Smooth muscle cell (in vitro differentiated cells): ENCODE measurements at regions not wholly inside any gene's neighbourhood (a gene's known extent, or its start where the extent isn't known, plus 50 kb on each side); places are given as distances from the start of the nearest gene placed in this dataset.
A peak's percentile ranks its signal among the peaks of the same experiment; 100 is the strongest.

Source experiments
- DNase-seq: peaks from one replicate; lab custom pipeline; 2025; ENCODE audit not compliant: unreplicated experiment; lab: John Stamatoyannopoulos, UW
- H2AFZ ChIP-seq: fragments of 200-600 bp; sonication (generic); 2 replicates; pipeline ENCODE4 v1.6.0; 2016; ENCODE audit warnings: antibody characterized with exemption, low read depth, mild to moderate bottlenecking
- H3F3A ChIP-seq: fragments of 200-600 bp; sonication (generic); 2 replicates; pipeline ENCODE4 v1.6.0; 2017; ENCODE audit warnings: antibody characterized with exemption, low read depth
- H3K27ac ChIP-seq: fragments of 200-600 bp; sonication (generic); 2 replicates; pipeline ENCODE4 v1.5.1; 2016; ENCODE audit warnings: low read depth, mild to moderate bottlenecking
- H3K27me3 ChIP-seq: fragments of 200-600 bp; sonication (generic); 2 replicates; pipeline ENCODE4 v1.6.1; 2016; ENCODE audit warnings: low read depth, mild to moderate bottlenecking
- H3K36me3 ChIP-seq: fragments of 200-600 bp; sonication (generic); 2 replicates; pipeline ENCODE4 v1.5.1; 2016; ENCODE audit warnings: low read depth
- H3K4me1 ChIP-seq: fragments of 200-600 bp; sonication (generic); 2 replicates; pipeline ENCODE4 v1.5.1; 2016; ENCODE audit warnings: low read depth
- H3K4me2 ChIP-seq: fragments of 200-600 bp; sonication (generic); 2 replicates; pipeline ENCODE4 v1.6.0; 2016; ENCODE audit warnings: mild to moderate bottlenecking
- H3K4me3 ChIP-seq: fragments of 200-600 bp; sonication (generic); 2 replicates; pipeline ENCODE4 v1.5.1; 2016; ENCODE audit warnings: mild to moderate bottlenecking
- H3K79me2 ChIP-seq: fragments of 200-600 bp; sonication (generic); 2 replicates; pipeline ENCODE4 v1.6.0; 2016; ENCODE audit warnings: low read depth, mild to moderate bottlenecking
- H3K9ac ChIP-seq: fragments of 200-600 bp; sonication (generic); 2 replicates; pipeline ENCODE4 v1.6.0; 2016; ENCODE audit warnings: low read depth
- H3K9me3 ChIP-seq: fragments of 200-600 bp; sonication (generic); replicated peaks from 2 replicates; pipeline ENCODE4 v1.5.1; 2016; ENCODE audit warnings: low read depth
- H4K20me1 ChIP-seq: fragments of 200-600 bp; sonication (generic); 2 replicates; pipeline ENCODE4 v1.6.0; 2016; ENCODE audit warnings: low read depth
- WGBS: methylation state at CpG from one replicate; pipeline ENCODE4 v1.1.7; 2016; ENCODE audit warnings: low lambda C conversion rate; 5-methylcytosine and 5-hydroxymethylcytosine counted together
- TF ChIP-seq, protein P1 (sequence below): fragments of 200-600 bp; sonication (generic); IDR thresholded peaks from 2 replicates; pipeline ENCODE4 v1.5.1; 2017; ENCODE audit warnings: borderline replicate concordance, mild to moderate bottlenecking, antibody characterized with exemption; ENCODE audit not compliant: insufficient read depth, poor library complexity, severe bottlenecking

DNA sequence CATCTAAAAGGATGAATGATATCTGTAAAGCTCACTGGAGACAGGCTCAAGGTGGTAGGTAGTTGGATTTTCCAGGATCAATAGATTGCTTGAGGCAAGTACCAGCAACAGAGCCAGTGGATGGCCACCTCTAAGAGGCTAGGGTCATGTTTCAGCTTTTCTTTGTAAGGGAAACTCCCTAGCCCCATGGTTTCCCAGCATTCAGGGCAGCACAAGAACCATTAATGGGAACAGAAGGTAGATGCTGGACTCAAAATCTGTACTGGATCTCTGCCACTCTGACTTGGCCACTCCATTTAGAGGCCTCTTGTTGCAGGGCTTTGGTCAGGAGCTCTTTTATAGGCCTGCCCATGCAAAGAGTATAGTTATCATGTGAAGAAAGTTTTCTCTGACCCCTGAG lies 76.1 kb upstream of the DYRK2 start:
- no peak overlapping the region for H2AFZ ChIP-seq
- H3K4me1 ChIP-seq, result no peaks in the 10 kb centered on the region
- no peak overlapping the region for H3K4me3 ChIP-seq
- no peaks in the 10 kb centered on the region for H3K27me3 ChIP-seq
- H3K9ac ChIP-seq, result no peak overlapping the region
- H3K4me2 ChIP-seq, result no peak overlapping the region
- H3K9me3 ChIP-seq, result no peaks in the 10 kb centered on the region
- H4K20me1 ChIP-seq, result no peaks in the 10 kb centered on the region
- no peaks in the 10 kb centered on the region for H3K36me3 ChIP-seq
- no peaks in the 10 kb centered on the region for H3F3A ChIP-seq
- no peak for DNase-seq
- H3K79me2 ChIP-seq, result no peaks in the 10 kb centered on the region
- TF ChIP-seq, protein P1, sequence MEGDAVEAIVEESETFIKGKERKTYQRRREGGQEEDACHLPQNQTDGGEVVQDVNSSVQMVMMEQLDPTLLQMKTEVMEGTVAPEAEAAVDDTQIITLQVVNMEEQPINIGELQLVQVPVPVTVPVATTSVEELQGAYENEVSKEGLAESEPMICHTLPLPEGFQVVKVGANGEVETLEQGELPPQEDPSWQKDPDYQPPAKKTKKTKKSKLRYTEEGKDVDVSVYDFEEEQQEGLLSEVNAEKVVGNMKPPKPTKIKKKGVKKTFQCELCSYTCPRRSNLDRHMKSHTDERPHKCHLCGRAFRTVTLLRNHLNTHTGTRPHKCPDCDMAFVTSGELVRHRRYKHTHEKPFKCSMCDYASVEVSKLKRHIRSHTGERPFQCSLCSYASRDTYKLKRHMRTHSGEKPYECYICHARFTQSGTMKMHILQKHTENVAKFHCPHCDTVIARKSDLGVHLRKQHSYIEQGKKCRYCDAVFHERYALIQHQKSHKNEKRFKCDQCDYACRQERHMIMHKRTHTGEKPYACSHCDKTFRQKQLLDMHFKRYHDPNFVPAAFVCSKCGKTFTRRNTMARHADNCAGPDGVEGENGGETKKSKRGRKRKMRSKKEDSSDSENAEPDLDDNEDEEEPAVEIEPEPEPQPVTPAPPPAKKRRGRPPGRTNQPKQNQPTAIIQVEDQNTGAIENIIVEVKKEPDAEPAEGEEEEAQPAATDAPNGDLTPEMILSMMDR, result no peak
- no peak overlapping the region for H3K27ac ChIP-seq

DNA sequence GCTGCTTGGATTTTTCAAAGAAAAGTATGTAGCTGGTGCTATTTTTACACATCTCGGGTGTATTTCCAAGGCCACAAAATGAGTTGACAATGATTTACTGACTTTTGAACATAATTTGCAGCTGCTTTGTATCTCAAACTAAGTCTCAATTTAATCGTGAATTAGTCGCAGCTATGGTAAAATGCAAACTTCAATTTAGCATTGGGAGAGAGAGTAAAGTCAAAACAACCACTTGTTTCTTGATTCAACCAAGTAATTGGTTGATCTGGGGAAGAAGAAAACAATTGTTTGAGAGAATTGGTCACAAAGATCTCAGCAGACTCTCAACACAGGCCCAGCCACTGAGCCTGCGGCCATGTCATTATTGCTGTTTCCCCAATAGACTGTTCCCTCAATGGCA lies 75.0 kb upstream of the DYRK2 start:
- H4K20me1 ChIP-seq, result no peaks in the 10 kb centered on the region
- no peaks in the 10 kb centered on the region for H3K79me2 ChIP-seq
- H3K9me3 ChIP-seq, result no peaks in the 10 kb centered on the region
- H3K27ac ChIP-seq, result no peak overlapping the region
- no peaks in the 10 kb centered on the region for H3K27me3 ChIP-seq
- H3K9ac ChIP-seq, result no peak overlapping the region
- no peak overlapping the region for H3K4me3 ChIP-seq
- H3F3A ChIP-seq, result no peaks in the 10 kb centered on the region
- no peak overlapping the region for H3K4me2 ChIP-seq
- H2AFZ ChIP-seq, result no peak overlapping the region
- 93% methylated on average over 4 of the region's 4 CpGs for WGBS
- no peak for DNase-seq
- TF ChIP-seq, protein P1, result no peak
- no peaks in the 10 kb centered on the region for H3K4me1 ChIP-seq
- no peaks in the 10 kb centered on the region for H3K36me3 ChIP-seq

DNA sequence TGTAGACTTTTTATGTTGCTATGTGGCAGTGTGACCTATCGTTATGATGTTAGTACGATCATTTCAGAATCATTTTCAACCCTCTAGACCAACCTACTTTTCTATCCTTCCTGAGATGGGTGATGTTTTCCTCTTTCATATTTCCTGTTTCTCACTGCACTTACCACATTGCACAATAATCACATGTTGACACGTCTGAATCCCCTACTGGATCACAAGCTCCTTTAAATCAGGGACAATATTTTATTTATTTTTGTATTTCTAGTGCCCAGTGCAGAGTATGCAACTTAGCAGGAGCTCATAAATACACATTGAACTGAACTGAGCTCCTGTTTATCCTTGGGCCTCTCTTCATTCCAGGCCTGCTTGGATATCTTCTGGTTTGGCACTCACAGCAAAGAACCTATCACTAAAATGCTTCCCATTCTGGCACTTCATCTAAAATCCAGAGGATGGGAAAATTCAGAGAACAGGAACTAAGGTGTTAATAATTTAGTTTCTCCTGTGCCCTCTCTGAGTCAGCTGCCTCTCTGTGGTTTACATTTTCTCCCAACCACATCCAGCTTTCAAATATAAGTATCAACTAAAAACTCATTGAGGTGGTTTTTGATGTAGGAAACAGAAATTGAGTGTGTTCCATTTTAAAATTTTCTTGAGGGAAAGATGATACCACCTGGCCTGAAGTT lies 69.4 kb upstream of the DYRK2 start:
- Histone ChIP-seq H3K36me3 (no peaks in the 10 kb centered on the region), H3F3A (no peaks in the 10 kb centered on the region), H3K27ac (no peak overlapping the region), H3K9me3 (no peaks in the 10 kb centered on the region), H4K20me1 (no peaks in the 10 kb centered on the region), H2AFZ (peak overlapping the region; percentile 26), H3K79me2 (no peaks in the 10 kb centered on the region), H3K27me3 (no peaks in the 10 kb centered on the region), H3K9ac (no peak overlapping the region), H3K4me1 (no peaks in the 10 kb centered on the region), H3K4me2 (peak overlapping the region; percentile 32), H3K4me3 (no peak overlapping the region)
- no peak for DNase-seq
- TF ChIP-seq, protein P1, result no peak
- WGBS, result 82% methylated on average over 3 of the region's 3 CpGs

DNA sequence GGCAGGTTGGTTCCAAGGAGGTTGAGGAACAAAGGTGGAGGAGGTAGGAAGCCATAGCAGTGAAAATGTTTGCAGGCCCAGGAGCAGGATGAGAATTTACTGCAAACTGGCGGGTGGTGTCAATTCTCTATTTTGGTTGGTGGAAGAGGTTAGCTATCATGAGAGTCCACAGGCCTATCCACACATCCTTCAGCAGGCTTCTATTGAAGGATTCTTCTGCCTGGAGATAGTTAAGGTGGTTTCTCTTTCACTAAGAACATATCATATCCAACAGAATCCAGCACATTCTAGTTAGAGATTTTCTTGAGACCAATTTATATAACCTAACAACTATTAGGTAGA lies 68.9 kb upstream of the DYRK2 start:
- no peak overlapping the region for H3K27ac ChIP-seq
- peak overlapping the region; percentile 32 for H3K4me2 ChIP-seq
- no peaks in the 10 kb centered on the region for H4K20me1 ChIP-seq
- WGBS, result 100% methylated on average over 1 of the region's 1 CpG
- no peak overlapping the region for H3K9ac ChIP-seq
- TF ChIP-seq, protein P1, result no peak
- H3K79me2 ChIP-seq, result no peaks in the 10 kb centered on the region
- no peak overlapping the region for H3K4me3 ChIP-seq
- no peaks in the 10 kb centered on the region for H3K36me3 ChIP-seq
- no peak for DNase-seq
- no peak overlapping the region for H2AFZ ChIP-seq
- no peaks in the 10 kb centered on the region for H3K27me3 ChIP-seq
- no peaks in the 10 kb centered on the region for H3K9me3 ChIP-seq
- H3F3A ChIP-seq, result no peaks in the 10 kb centered on the region
- no peaks in the 10 kb centered on the region for H3K4me1 ChIP-seq
